SK-N-MC (cell line): ENCODE measurements at regions not wholly inside any gene's neighbourhood (a gene's known extent, or its start where the extent isn't known, plus 50 kb on each side); places are given as distances from the start of the nearest gene placed in this dataset.

Source experiments
- EZH2 ChIP-seq: fragments of 200-600 bp; sonication (generic); IDR thresholded peaks from one replicate; pipeline ENCODE4 v1.6.1; 2017; ENCODE audit warnings: antibody characterized with exemption
- POLR2AphosphoS5 ChIP-seq: IDR thresholded peaks from 2 replicates; pipeline ENCODE4 v1.6.1; 2012; ENCODE audit warnings: mild to moderate bottlenecking, low read depth, low read length, borderline replicate concordance

- TF ChIP-seq POLR2AphosphoS5 (no peak), EZH2 (no peak)
Measured at GRCh38 chr11:26202754-26203153, 129.2 kb upstream of the ANO3 start.
